ENCODE measurements at regions not wholly inside any gene's neighbourhood (a gene's known extent, or its start where the extent isn't known, plus 50 kb on each side); places are given as distances from the start of the nearest gene placed in this dataset.

DNA sequence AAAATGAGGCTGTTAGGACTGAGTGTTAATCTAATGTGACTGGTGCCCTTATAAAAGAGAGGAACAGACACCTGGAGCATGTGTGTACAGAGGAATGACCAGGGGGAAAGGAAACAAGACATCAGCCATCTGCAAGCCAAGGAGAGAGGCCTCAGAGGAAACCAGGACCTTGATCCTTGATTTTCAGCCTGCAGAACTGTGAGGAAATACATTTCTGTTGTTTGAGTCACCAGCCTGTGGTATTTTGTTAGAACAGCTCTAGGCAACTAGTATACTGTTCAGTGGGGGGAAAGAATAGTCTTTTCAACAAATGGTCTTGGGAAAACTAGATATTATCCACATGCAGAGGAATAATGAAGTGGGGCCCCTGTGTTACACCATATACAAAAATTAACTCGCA lies 80.6 kb downstream of the CCR1 start:
- H3K27me3 ChIP-seq (ENCODE audit: insufficient read depth, low read length), result no peaks in the 10 kb centered on the region
- no peaks in the 10 kb centered on the region for H3K36me3 Mint-ChIP-seq (ENCODE audit: insufficient read depth in 1 of 3, low read depth in 3 of 3)
- no peaks in the 10 kb centered on the region for H4K20me1 ChIP-seq (ENCODE audit: control insufficient read depth, insufficient read depth, insufficient read length)
- H3K14ac ChIP-seq (ENCODE audit: insufficient read depth, low read length), result no peak overlapping the region
- H2AFZ ChIP-seq (ENCODE audit: low read length), result no peak overlapping the region
- H2BK12ac ChIP-seq (ENCODE audit: insufficient read length, low read depth, low read length), result no peak overlapping the region
- TF ChIP-seq, protein P1, sequence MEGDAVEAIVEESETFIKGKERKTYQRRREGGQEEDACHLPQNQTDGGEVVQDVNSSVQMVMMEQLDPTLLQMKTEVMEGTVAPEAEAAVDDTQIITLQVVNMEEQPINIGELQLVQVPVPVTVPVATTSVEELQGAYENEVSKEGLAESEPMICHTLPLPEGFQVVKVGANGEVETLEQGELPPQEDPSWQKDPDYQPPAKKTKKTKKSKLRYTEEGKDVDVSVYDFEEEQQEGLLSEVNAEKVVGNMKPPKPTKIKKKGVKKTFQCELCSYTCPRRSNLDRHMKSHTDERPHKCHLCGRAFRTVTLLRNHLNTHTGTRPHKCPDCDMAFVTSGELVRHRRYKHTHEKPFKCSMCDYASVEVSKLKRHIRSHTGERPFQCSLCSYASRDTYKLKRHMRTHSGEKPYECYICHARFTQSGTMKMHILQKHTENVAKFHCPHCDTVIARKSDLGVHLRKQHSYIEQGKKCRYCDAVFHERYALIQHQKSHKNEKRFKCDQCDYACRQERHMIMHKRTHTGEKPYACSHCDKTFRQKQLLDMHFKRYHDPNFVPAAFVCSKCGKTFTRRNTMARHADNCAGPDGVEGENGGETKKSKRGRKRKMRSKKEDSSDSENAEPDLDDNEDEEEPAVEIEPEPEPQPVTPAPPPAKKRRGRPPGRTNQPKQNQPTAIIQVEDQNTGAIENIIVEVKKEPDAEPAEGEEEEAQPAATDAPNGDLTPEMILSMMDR (conservative IDR thresholded peaks at IDR 0.05), result no peak
- WGBS (ENCODE audit: extremely low coverage, insufficient read length, low lambda C conversion rate), result no CpG with 5 or more reads among the region's 1 CpG
- H4K8ac ChIP-seq (replicated peaks; ENCODE audit: insufficient read length, low read depth, low read length), result no peak overlapping the region
- H3K4me2 ChIP-seq (ENCODE audit: insufficient read depth, insufficient read length, low read length), result no peak overlapping the region
- no peak overlapping the region for H4K91ac ChIP-seq (ENCODE audit: insufficient read length, low read depth, low read length)
- H3K18ac ChIP-seq (ENCODE audit: insufficient read length, low read depth, low read length), result no peak overlapping the region
- no peak overlapping the region; a peak in 1 of 7 replicates for H3K27ac Mint-ChIP-seq
- no peaks in the 10 kb centered on the region for H3K27me3 Mint-ChIP-seq (ENCODE audit: low read depth)
- H2BK120ac ChIP-seq (ENCODE audit: low read depth, low read length, poor library complexity, severe bottlenecking), result no peak overlapping the region
- H3K79me1 ChIP-seq (ENCODE audit: insufficient read depth, low read depth, low read length, poor library complexity, severe bottlenecking), result no peaks in the 10 kb centered on the region
- H3K9me3 ChIP-seq (ENCODE audit: control insufficient read depth, low read depth, low read length), result no peaks in the 10 kb centered on the region
- no peak overlapping the region for H2AK5ac ChIP-seq (ENCODE audit: insufficient read length, low read length)
- H3K4ac ChIP-seq (ENCODE audit: low read depth, low read length), result no peak overlapping the region
- no peaks in the 10 kb centered on the region for H3K9me3 Mint-ChIP-seq
- H2BK20ac ChIP-seq (ENCODE audit: low read depth, low read length, poor library complexity, severe bottlenecking), result no peak overlapping the region
- H2BK15ac ChIP-seq (ENCODE audit: low read depth, low read length), result no peak overlapping the region
- H3K9ac ChIP-seq (ENCODE audit: extremely low read depth, insufficient read length, low read length), result no peak overlapping the region
- H4K5ac ChIP-seq (ENCODE audit: insufficient read length, low read depth, low read length), result no peak overlapping the region
- no peaks in the 10 kb centered on the region for H3K23me2 ChIP-seq (ENCODE audit: insufficient read length, low read depth, low read length, poor library complexity, severe bottlenecking)
- H3K23ac ChIP-seq (ENCODE audit: insufficient read length, low read depth, low read length), result no peak overlapping the region
- DNase-seq, result no peak
- no peak overlapping the region for H2BK5ac ChIP-seq (ENCODE audit: insufficient read length, low read length)
- H3K4me1 Mint-ChIP-seq, result peaks cover 5 to 6% of the 10 kb centered on the region in 2 experiments; a peak in 3 of 4 replicates
- no peak overlapping the region for H3K27ac ChIP-seq (ENCODE audit: insufficient read length, low read depth, low read length)
- no peaks in the 10 kb centered on the region for H3K79me2 ChIP-seq (ENCODE audit: insufficient read depth, low read length)
- H3K4me1 ChIP-seq (ENCODE audit: insufficient read depth, low read length), result no peaks in the 10 kb centered on the region; the same call in 1 of the 2 replicates
- H3K56ac ChIP-seq (ENCODE audit: insufficient read length, low read depth, low read length), result no peak overlapping the region
- no peak overlapping the region for H3T11ph ChIP-seq (ENCODE audit: low read length)
- H3K4me3 Mint-ChIP-seq, result no peak overlapping the region

Measured in H9 (cell line).